Forelimb muscle (tissue), 1 donor: ENCODE measurements at regions not wholly inside any gene's neighbourhood (a gene's known extent, or its start where the extent isn't known, plus 50 kb on each side); places are given as distances from the start of the nearest gene placed in this dataset.

Experiments
- DNase-seq: peaks from one replicate; pipeline ENCODE4 v3.0.0-alpha.2; 2013; ENCODE audit warnings: low read depth

GRCh38 chr17:33475594-33475993, 182.5 kb upstream of the ASIC2 start:
- DNase-seq, result no peak

- no peak for DNase-seq
Observed at GRCh38 chr17:33481652-33482051, 188.6 kb upstream of the ASIC2 start.

GRCh38 chr17:33482636-33483035, 189.5 kb upstream of the ASIC2 start:
- DNase-seq, result no peak

- no peak for DNase-seq
Observed at GRCh38 chr17:33484559-33484958, 191.5 kb upstream of the ASIC2 start.

GRCh38 chr17:33486135-33486885, 193.2 kb upstream of the ASIC2 start:
- no peak for DNase-seq

GRCh38 chr17:33487187-33487879, 194.2 kb upstream of the ASIC2 start:
- DNase-seq, result no peak

GRCh38 chr17:33491871-33492481, 198.9 kb upstream of the ASIC2 start:
- DNase-seq, result no peak

- no peak for DNase-seq
Observed at GRCh38 chr17:33492731-33493265, 199.7 kb upstream of the ASIC2 start.

- DNase-seq, result no peak
Observed at GRCh38 chr17:33493566-33493965, 200.5 kb upstream of the ASIC2 start.

- DNase-seq, result no peak
Observed at GRCh38 chr17:33494151-33494550, 201.1 kb upstream of the ASIC2 start.

- no peak for DNase-seq
Observed at GRCh38 chr17:33497623-33498022, 204.5 kb upstream of the ASIC2 start.

GRCh38 chr17:33498069-33498468, 205.0 kb upstream of the ASIC2 start:
- DNase-seq, result no peak

- no peak for DNase-seq
Observed at GRCh38 chr17:33499040-33499439, 205.9 kb upstream of the ASIC2 start.

GRCh38 chr17:33500151-33500550, 207.1 kb upstream of the ASIC2 start:
- DNase-seq, result no peak

- DNase-seq, result no peak
Observed at GRCh38 chr17:33501185-33501584, 208.1 kb upstream of the ASIC2 start.

- no peak for DNase-seq
Observed at GRCh38 chr17:33504571-33504970, 211.5 kb upstream of the ASIC2 start.

- DNase-seq, result no peak
Observed at GRCh38 chr17:33506889-33507650, 214.0 kb upstream of the ASIC2 start.

GRCh38 chr17:33508215-33508614, 215.1 kb upstream of the ASIC2 start:
- DNase-seq, result no peak

GRCh38 chr17:33509331-33509730, 216.2 kb upstream of the ASIC2 start:
- no peak for DNase-seq

GRCh38 chr17:33511670-33512069, 218.6 kb upstream of the ASIC2 start:
- no peak for DNase-seq

- no peak for DNase-seq
Observed at GRCh38 chr17:33512113-33512512, 219.0 kb upstream of the ASIC2 start.

GRCh38 chr17:33513769-33514168, 220.7 kb upstream of the ASIC2 start:
- no peak for DNase-seq
